H1 (cell line): ENCODE measurements at regions not wholly inside any gene's neighbourhood (a gene's known extent, or its start where the extent isn't known, plus 50 kb on each side); places are given as distances from the start of the nearest gene placed in this dataset.

Source experiments
- CTCF ChIA-PET: fragments of 300-600 bp; sonication (Branson Sonifier 250); formaldehyde crosslinking; loops from one replicate; lab custom pipeline; 2021; ENCODE audit not compliant: partially characterized antibody; lab: Charles Lee
- POLR2A ChIA-PET: fragments of 300-600 bp; sonication (Branson Sonifier 250); formaldehyde crosslinking; loops from one replicate; lab custom pipeline; 2021; ENCODE audit warnings: inconsistent platforms; ENCODE audit not compliant: partially characterized antibody; lab: Charles Lee
- DNase-seq, 2 experiments: peaks; one replicate each; pipeline versions ENCODE4 v3.0.0 to v3.0.0-alpha.2; 2010 to 2022; ENCODE audit warnings: low spot score in 2 of 2, low read depth in 1 of 2, mixed read lengths in 1 of 2
- FAIRE-seq: peaks from 2 replicates; lab custom pipeline; 2011; peaks lifted over from hg19 to GRCh38; lab: Jason Lieb, UNC
- H2AFZ ChIP-seq: 2 replicates; pipeline ENCODE4 v1.8.1; 2012; ENCODE audit warnings: low read length, inconsistent platforms
- H2AK5ac ChIP-seq: 2 replicates; pipeline ENCODE4 v1.6.1; 2013; ENCODE audit warnings: low read depth, low read length
- H2BK120ac ChIP-seq: replicated peaks from 2 replicates; pipeline ENCODE3; 2013; ENCODE audit warnings: low read depth, low read length, inconsistent platforms
- H2BK12ac ChIP-seq: 2 replicates; pipeline ENCODE4 v1.6.1; 2013; ENCODE audit warnings: low read depth, low read length
- H2BK15ac ChIP-seq: 2 replicates; pipeline ENCODE4 v1.6.1; 2013; ENCODE audit warnings: low read length
- H2BK20ac ChIP-seq: 2 replicates; pipeline ENCODE4 v1.6.1; 2013; ENCODE audit warnings: low read length
- H2BK5ac ChIP-seq: 2 replicates; pipeline ENCODE4 v1.6.1; 2013; ENCODE audit warnings: low read depth, low read length
- H3K14ac ChIP-seq: 2 replicates; pipeline ENCODE4 v1.6.1; 2013; ENCODE audit warnings: inconsistent platforms; ENCODE audit not compliant: insufficient read length
- H3K18ac ChIP-seq: 2 replicates; pipeline ENCODE4 v1.6.1; 2013; ENCODE audit warnings: low read length; ENCODE audit errors: extremely low read depth
- H3K23ac ChIP-seq: 2 replicates; pipeline ENCODE4 v1.6.1; 2013; ENCODE audit warnings: inconsistent platforms; ENCODE audit not compliant: insufficient read length
- H3K23me2 ChIP-seq: 2 replicates; pipeline ENCODE4 v1.6.1; 2013; ENCODE audit warnings: low read depth, low read length
- H3K27ac ChIP-seq: 2 replicates; pipeline ENCODE4 v1.6.1; 2011; ENCODE audit warnings: low read depth, low read length, inconsistent platforms
- H3K27me3 ChIP-seq, 4 experiments: replicated peaks in 1 of 4; 1 replicate in 1 of 4; 2 replicates in 3 of 4; pipeline versions ENCODE4 v1.6.1 to v1.8.1; 2011 to 2013; ENCODE audit warnings: low read length in 3 of 4, mild to moderate bottlenecking in 3 of 4, inconsistent platforms in 2 of 4, mixed read lengths in 2 of 4, moderate library complexity in 1 of 4; ENCODE audit not compliant: control insufficient read depth in 3 of 4, insufficient read depth in 3 of 4; ENCODE audit errors: extremely low read depth in 1 of 4
- H3K36me3 ChIP-seq, 4 experiments: 2 replicates each; pipeline versions ENCODE4 v1.6.1 to v1.8.1; 2011 to 2013; ENCODE audit warnings: mild to moderate bottlenecking in 4 of 4, low read length in 3 of 4, moderate library complexity in 2 of 4, control low read depth in 1 of 4, inconsistent platforms in 1 of 4; ENCODE audit not compliant: insufficient read depth in 4 of 4, control insufficient read depth in 2 of 4
- H3K4ac ChIP-seq: replicated peaks from 2 replicates; pipeline ENCODE3; 2013; ENCODE audit warnings: low read length, low read depth, mixed read lengths, inconsistent platforms; ENCODE audit not compliant: insufficient read length
- H3K4me1 ChIP-seq, 4 experiments: replicated peaks in 1 of 4; 1 replicate in 1 of 4; 2 replicates in 3 of 4; pipeline versions ENCODE4 v1.6.1 to v1.8.1; 2011 to 2013; ENCODE audit warnings: low read length in 3 of 4, inconsistent platforms in 2 of 4, mixed read lengths in 1 of 4; ENCODE audit not compliant: insufficient read depth in 4 of 4, control insufficient read depth in 3 of 4
- H3K4me2 ChIP-seq, 2 experiments: 2 replicates each; pipeline versions ENCODE4 v1.6.1 to v1.8.1; 2011 to 2013; ENCODE audit warnings: low read depth in 2 of 2, low read length in 2 of 2, control low read depth in 1 of 2, inconsistent platforms in 1 of 2, mild to moderate bottlenecking in 1 of 2; ENCODE audit not compliant: insufficient read depth in 1 of 2
- H3K4me3 ChIP-seq, 4 experiments: fragments of 200-600, 300-600 bp in 1 of 4; sonication (generic), shearing (Covaris generic), sonication (Bioruptor Twin) in 1 of 4; 2 replicates each; pipeline versions ENCODE4 v1.5.1 to v1.8.1; 2011 to 2016; ENCODE audit warnings: low read length in 4 of 4, low read depth in 3 of 4, control low read depth in 2 of 4, inconsistent platforms in 2 of 4, mild to moderate bottlenecking in 2 of 4, mixed read lengths in 1 of 4, moderate library complexity in 1 of 4; ENCODE audit not compliant: insufficient read depth in 2 of 4; ENCODE audit errors: extremely low read depth in 1 of 4
- H3K56ac ChIP-seq: replicated peaks from 2 replicates; pipeline ENCODE3; 2013; ENCODE audit warnings: low read depth, mild to moderate bottlenecking, mixed read lengths, low read length, inconsistent platforms; ENCODE audit not compliant: insufficient read length
- H3K79me1 ChIP-seq: 2 replicates; pipeline ENCODE4 v1.6.1; 2013; ENCODE audit warnings: low read depth, low read length, control low read depth
- H3K79me2 ChIP-seq, 2 experiments: 2 replicates each; pipeline versions ENCODE4 v1.6.1 to v1.8.1; 2012 to 2013; ENCODE audit warnings: low read length in 2 of 2, mild to moderate bottlenecking in 2 of 2, inconsistent platforms in 1 of 2; ENCODE audit not compliant: insufficient read depth in 2 of 2, control insufficient read depth in 1 of 2
- H3K9ac ChIP-seq, 4 experiments: replicated peaks in 1 of 4; 1 replicate in 1 of 4; 2 replicates in 3 of 4; pipeline versions ENCODE4 v1.6.1 to v1.8.1; 2011 to 2013; ENCODE audit warnings: low read depth in 3 of 4, low read length in 3 of 4, control low read depth in 2 of 4, mild to moderate bottlenecking in 2 of 4, moderate library complexity in 2 of 4, inconsistent platforms in 1 of 4; ENCODE audit errors: extremely low read depth in 1 of 4
- H3K9me3 ChIP-seq, 2 experiments: 2 replicates each; pipeline versions ENCODE4 v1.6.1 to v1.8.1; 2012 to 2013; ENCODE audit warnings: mild to moderate bottlenecking in 2 of 2, moderate library complexity in 2 of 2, control low read depth in 1 of 2, inconsistent platforms in 1 of 2, low read depth in 1 of 2, low read length in 1 of 2, mixed read lengths in 1 of 2; ENCODE audit not compliant: insufficient read depth in 2 of 2
- H4K20me1 ChIP-seq, 2 experiments: replicated peaks in 1 of 2; 2 replicates each; pipeline versions ENCODE3 to v1.8.1; 2011 to 2013; ENCODE audit warnings: inconsistent platforms in 2 of 2, low read length in 2 of 2, mild to moderate bottlenecking in 1 of 2; ENCODE audit not compliant: insufficient read depth in 2 of 2, control insufficient read depth in 1 of 2
- H4K5ac ChIP-seq: 2 replicates; pipeline ENCODE4 v1.6.1; 2013; ENCODE audit warnings: low read length, low read depth, mixed read lengths, inconsistent platforms; ENCODE audit not compliant: insufficient read length
- H4K8ac ChIP-seq: 2 replicates; pipeline ENCODE4 v1.8.0; 2013; ENCODE audit warnings: mild to moderate bottlenecking, moderate library complexity, low read length, inconsistent platforms; ENCODE audit not compliant: insufficient read depth; ENCODE audit errors: extremely low read depth
- H4K91ac ChIP-seq: replicated peaks from 2 replicates; pipeline ENCODE3; 2013; ENCODE audit warnings: low read length, mixed read lengths, inconsistent platforms; ENCODE audit not compliant: insufficient read length
- BCL11A ChIP-seq, 2 experiments: IDR thresholded peaks; one replicate each; pipeline ENCODE4 v1.6.1; 2011; ENCODE audit warnings: low read depth in 2 of 2, low read length in 2 of 2, mild to moderate bottlenecking in 2 of 2
- CBX8 ChIP-seq: fragments of 300-800, 300-1000 bp; sonication (generic); IDR thresholded peaks from 2 replicates; pipeline ENCODE4 v1.7.1; 2016; ENCODE audit warnings: low read depth, low read length, borderline replicate concordance
- CTBP2 ChIP-seq: IDR thresholded peaks from 2 replicates; pipeline ENCODE4 v1.7.0; 2011; ENCODE audit warnings: borderline replicate concordance, mild to moderate bottlenecking, moderate library complexity, mixed read lengths, low read length; ENCODE audit not compliant: insufficient read depth, insufficient read length
- HDAC6 ChIP-seq: IDR thresholded peaks from one replicate; pipeline ENCODE4 v1.7.1; 2012; ENCODE audit warnings: low read depth, mild to moderate bottlenecking, inconsistent platforms, low read length, moderate library complexity
- TEAD4 ChIP-seq: IDR thresholded peaks from 2 replicates; pipeline ENCODE4 v1.6.1; 2012; ENCODE audit warnings: low read depth, low read length, inconsistent platforms, mixed read lengths
- WGBS, 2 experiments: shearing (Covaris generic) in 1 of 2; methylation state at CpG; one replicate each; pipeline versions ENCODE4 v1.1.6 to v1.1.7; 2013 to 2015; ENCODE audit warnings: low lambda C conversion rate in 2 of 2, mixed read lengths in 2 of 2, inconsistent platforms in 1 of 2, low coverage in 1 of 2, missing lambda C conversion rate in 1 of 2; ENCODE audit not compliant: insufficient replicate concordance in 2 of 2, insufficient coverage in 1 of 2, insufficient read length in 1 of 2; ENCODE audit errors: extremely low coverage in 1 of 2, missing lambda C conversion rate in 1 of 2; 5-methylcytosine and 5-hydroxymethylcytosine counted together

DNA sequence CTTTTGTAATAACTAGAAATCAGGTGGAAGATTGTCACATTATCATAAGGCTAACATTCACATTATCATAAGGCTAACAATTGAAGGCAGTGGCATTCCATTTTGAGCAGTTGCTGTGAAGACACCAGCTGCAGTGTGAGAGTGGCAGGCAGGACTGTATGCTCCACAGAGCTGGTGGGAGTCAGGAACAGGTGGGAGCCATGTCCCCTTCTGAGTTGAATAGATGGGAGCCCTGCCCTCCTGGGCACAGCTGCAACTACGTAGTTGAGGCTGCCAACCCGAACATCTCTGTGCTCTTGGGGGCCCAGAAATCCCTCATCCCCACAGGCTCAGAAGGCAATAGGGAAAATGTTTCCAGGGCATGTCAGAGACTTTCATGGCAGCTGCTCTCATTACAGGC lies 1627.6 kb downstream of the SI start:
- WGBS, 2 experiments, result 92% methylated on average over 2 of the region's 2 CpGs; no CpG with 5 or more reads in 1 of the 2 experiments
- Histone ChIP-seq H4K5ac (no peak overlapping the region), H3K27me3 (no peaks in the 10 kb centered on the region), H4K8ac (no peak overlapping the region), H3K9ac (no peak overlapping the region), H3K79me2 (no peaks in the 10 kb centered on the region), H3K23me2 (no peaks in the 10 kb centered on the region), H2BK15ac (no peak overlapping the region), H3K36me3 (no peaks in the 10 kb centered on the region), H4K91ac (no peak overlapping the region), H3K4ac (no peak overlapping the region), H3K14ac (no peak overlapping the region), H4K20me1 (no peaks in the 10 kb centered on the region), H3K56ac (no peak overlapping the region), H3K4me3 (no peak overlapping the region), H2BK120ac (no peak overlapping the region), H2BK20ac (no peak overlapping the region), H3K27ac (no peak overlapping the region), H2BK5ac (no peak overlapping the region), H3K79me1 (no peaks in the 10 kb centered on the region), H2AK5ac (no peak overlapping the region), H2BK12ac (no peak overlapping the region), H2AFZ (no peak overlapping the region), H3K4me1 (no peaks in the 10 kb centered on the region), H3K4me2 (no peak overlapping the region), H3K18ac (no peak overlapping the region), H3K23ac (no peak overlapping the region), H3K9me3 (no peaks in the 10 kb centered on the region)
- DNase-seq, result no peak
- FAIRE-seq, result no peak
- ChIA-PET POLR2A (no interaction called here), CTCF (no interaction called here)
- TF ChIP-seq CTBP2 (no peak), TEAD4 (no peak), CBX8 (no peak), BCL11A (IDR thresholded peaks at IDR 0.05; ENCODE audit: low read depth in 2 of 2, low read length in 2 of 2) (no peak), HDAC6 (no peak)
